Colonic mucosa (tissue), 4 donors: ENCODE measurements at regions not wholly inside any gene's neighbourhood (a gene's known extent, or its start where the extent isn't known, plus 50 kb on each side); places are given as distances from the start of the nearest gene placed in this dataset.

ENCODE experiments used
- DNase-seq: peaks from one replicate; pipeline ENCODE4 v3.0.0-alpha.2; 2020
- H3K27ac ChIP-seq: fragments of 200-600 bp; one replicate; pipeline ENCODE4 v1.8.0; 2021
- H3K27me3 ChIP-seq: fragments of 200-600 bp; one replicate; pipeline ENCODE4 v1.8.0; 2021
- H3K36me3 ChIP-seq: fragments of 200-600 bp; one replicate; pipeline ENCODE4 v1.8.0; 2021
- H3K4me1 ChIP-seq: fragments of 200-600 bp; one replicate; pipeline ENCODE4 v1.8.0; 2021; ENCODE audit warnings: mild to moderate bottlenecking
- H3K4me3 ChIP-seq: fragments of 200-600 bp; one replicate; pipeline ENCODE4 v1.8.0; 2021
- H3K9ac ChIP-seq, 2 donors: one replicate each; pipeline ENCODE4 v1.7.0; 2013; ENCODE audit warnings: control low read depth in 2 of 2, low read depth in 2 of 2, low read length in 2 of 2
- H3K9me3 ChIP-seq: fragments of 200-600 bp; one replicate; pipeline ENCODE4 v1.8.0; 2021
- CTCF ChIP-seq: fragments of 200-600 bp; IDR thresholded peaks from one replicate; pipeline ENCODE4 v1.8.0; 2022; ENCODE audit warnings: antibody characterized with exemption, mild to moderate bottlenecking
- intact Hi-C: fragments of 100-400 bp; cut with DNase I; formaldehyde crosslinking; loops from one replicate; pipeline ENCODE4 v1.14.1; 2022
- donor health status: healthy.
- donor health status: DM: no; HTN: no; CAD: no.
- donor health status: DM: no; HTN: no; CAD: no.

- no peak overlapping the region for H3K4me3 ChIP-seq
- peaks cover 12% of the 10 kb centered on the region for H3K27me3 ChIP-seq
- DNase-seq: no peak
- intact Hi-C loops: no loop called here
- H3K4me1 ChIP-seq: peaks cover 4% of the 10 kb centered on the region
- no peak overlapping the region for H3K27ac ChIP-seq
- TF ChIP-seq CTCF: no peak
- no peaks in the 10 kb centered on the region for H3K36me3 ChIP-seq
- H3K9ac ChIP-seq: no peak overlapping the region
- no peaks in the 10 kb centered on the region for H3K9me3 ChIP-seq
Measured at GRCh38 chr4:27085396-27085795, 224.8 kb downstream of the STIM2 start.

- H3K4me3 ChIP-seq: no peak overlapping the region
- no peak for TF ChIP-seq CTCF
- peaks cover 4% of the 10 kb centered on the region for H3K4me1 ChIP-seq
- no peak overlapping the region for H3K27ac ChIP-seq
- H3K9me3 ChIP-seq: no peaks in the 10 kb centered on the region
- no peak overlapping the region for H3K9ac ChIP-seq
- peaks cover 12% of the 10 kb centered on the region for H3K27me3 ChIP-seq
- no peaks in the 10 kb centered on the region for H3K36me3 ChIP-seq
- intact Hi-C loops: no loop called here
- DNase-seq: no peak
Measured at GRCh38 chr4:27087306-27088045, 226.8 kb downstream of the STIM2 start.

- peaks cover 12% of the 10 kb centered on the region for H3K27me3 ChIP-seq
Measured at GRCh38 chr4:27088491-27088890, 227.8 kb downstream of the STIM2 start.

GRCh38 chr4:27089186-27089585 is 228.5 kb downstream of the STIM2 start:
- intact Hi-C loops: no loop called here
- H3K4me3 ChIP-seq: no peak overlapping the region
- H3K27me3 ChIP-seq: peaks cover 12% of the 10 kb centered on the region
- H3K9me3 ChIP-seq: no peaks in the 10 kb centered on the region
- H3K4me1 ChIP-seq: peaks cover 4% of the 10 kb centered on the region
- no peak overlapping the region for H3K9ac ChIP-seq
- no peak for DNase-seq
- TF ChIP-seq CTCF: no peak
- H3K27ac ChIP-seq: no peak overlapping the region
- H3K36me3 ChIP-seq: no peaks in the 10 kb centered on the region

More at GRCh38 chr4:27088491-27088890, 227.8 kb downstream of the STIM2 start:
- H3K9me3 ChIP-seq: no peaks in the 10 kb centered on the region
- peaks cover 4% of the 10 kb centered on the region for H3K4me1 ChIP-seq
- no peak for TF ChIP-seq CTCF
- no peak overlapping the region for H3K27ac ChIP-seq
- intact Hi-C loops: no loop called here
- no peak overlapping the region for H3K4me3 ChIP-seq
- no peak for DNase-seq
- no peaks in the 10 kb centered on the region for H3K36me3 ChIP-seq
- H3K9ac ChIP-seq: no peak overlapping the region

GRCh38 chr4:27090406-27090805 is 229.8 kb downstream of the STIM2 start:
- no peaks in the 10 kb centered on the region for H3K4me1 ChIP-seq

More at GRCh38 chr4:27090406-27090805, 229.8 kb downstream of the STIM2 start:
- Histone ChIP-seq H3K9me3 (no peaks in the 10 kb centered on the region), H3K9ac (no peak overlapping the region), H3K4me3 (no peak overlapping the region), H3K36me3 (no peaks in the 10 kb centered on the region), H3K27me3 (peaks cover 8% of the 10 kb centered on the region), H3K27ac (no peak overlapping the region)
- DNase-seq: no peak
- intact Hi-C loops: no loop called here
- no peak for TF ChIP-seq CTCF
